HepG2 (cell line): ENCODE measurements at regions not wholly inside any gene's neighbourhood (a gene's known extent, or its start where the extent isn't known, plus 50 kb on each side); places are given as distances from the start of the nearest gene placed in this dataset.

Experiments
- ELF3 ChIP-seq: IDR thresholded peaks from 2 replicates; pipeline ENCODE4 v1.6.1; 2016; ENCODE audit warnings: missing genetic modification reagents, missing compliant biosample characterization
- FOXO1 ChIP-seq: sonication (generic); formaldehyde crosslinking; IDR thresholded peaks from 2 replicates; pipeline ENCODE4 v1.4.0; 2020; ENCODE audit warnings: missing genetic modification reagents
- MEIS2 ChIP-seq: sonication (generic); formaldehyde crosslinking; IDR thresholded peaks from 2 replicates; pipeline ENCODE4 v1.9.0; 2021; ENCODE audit warnings: mild to moderate bottlenecking, missing genetic modification reagents
- PAWR ChIP-seq: sonication (generic); formaldehyde crosslinking; IDR thresholded peaks from 2 replicates; pipeline ENCODE4 v1.4.0; 2020; ENCODE audit warnings: missing genetic modification reagents, mild to moderate bottlenecking, borderline replicate concordance
- SP5 ChIP-seq: IDR thresholded peaks from 2 replicates; pipeline ENCODE4 v1.6.1; 2016; ENCODE audit warnings: low read depth, borderline replicate concordance
- THYN1 ChIP-seq: sonication (generic); formaldehyde crosslinking; IDR thresholded peaks from 2 replicates; pipeline ENCODE4 v1.8.1; 2023; ENCODE audit warnings: low read depth, mild to moderate bottlenecking, moderate library complexity, missing genetic modification reagents, borderline replicate concordance
- ZNF121 ChIP-seq: sonication (generic); formaldehyde crosslinking; IDR thresholded peaks from 2 replicates; pipeline ENCODE4 v1.5.0; 2020; ENCODE audit warnings: mild to moderate bottlenecking, missing genetic modification reagents
- ZNF180 ChIP-seq: sonication (generic); formaldehyde crosslinking; IDR thresholded peaks from 2 replicates; pipeline ENCODE4 v1.4.0; 2020; ENCODE audit warnings: low read depth, missing genetic modification reagents, borderline replicate concordance
- ZNF205 ChIP-seq: IDR thresholded peaks from 2 replicates; pipeline ENCODE4 v1.6.1; 2018; ENCODE audit warnings: missing biosample characterization, missing genetic modification reagents
- ZNF24 ChIP-seq: fragments of 450-650 bp; IDR thresholded peaks from 2 replicates; pipeline ENCODE4 v1.6.1; 2017; ENCODE audit warnings: antibody characterized with exemption, mild to moderate bottlenecking
- ZNF484 ChIP-seq: sonication (generic); formaldehyde crosslinking; IDR thresholded peaks from 2 replicates; pipeline ENCODE4 v1.5.1; 2020; ENCODE audit warnings: mild to moderate bottlenecking, low read depth, missing genetic modification reagents, borderline replicate concordance
- ZNF747 ChIP-seq: sonication (generic); formaldehyde crosslinking; IDR thresholded peaks from 2 replicates; pipeline ENCODE4 v1.8.1; 2023; ENCODE audit warnings: missing genetic modification reagents, mild to moderate bottlenecking, borderline replicate concordance
- TF ChIP-seq, protein P1 (sequence below): sonication (generic); formaldehyde crosslinking; IDR thresholded peaks from 2 replicates; pipeline ENCODE4 v1.4.0; 2020; ENCODE audit warnings: mild to moderate bottlenecking, missing genetic modification reagents
- TF ChIP-seq, protein P2 (sequence below): sonication (generic); formaldehyde crosslinking; IDR thresholded peaks from 2 replicates; pipeline ENCODE4 v1.4.0; 2020; ENCODE audit warnings: missing genetic modification reagents
- TF ChIP-seq, protein P3 (sequence below): sonication (generic); formaldehyde crosslinking; IDR thresholded peaks from 2 replicates; pipeline ENCODE4 v1.4.0; 2020; ENCODE audit warnings: mild to moderate bottlenecking, missing genetic modification reagents
- TF ChIP-seq, protein P4 (sequence below): sonication (generic); formaldehyde crosslinking; IDR thresholded peaks from 2 replicates; pipeline ENCODE4 v1.8.1; 2023; ENCODE audit warnings: mild to moderate bottlenecking, moderate library complexity, missing genetic modification reagents
- TF ChIP-seq, protein P5 (sequence below): sonication (generic); formaldehyde crosslinking; IDR thresholded peaks from 2 replicates; pipeline ENCODE4 v1.5.0; 2020; ENCODE audit warnings: missing genetic modification reagents, mild to moderate bottlenecking, borderline replicate concordance

DNA sequence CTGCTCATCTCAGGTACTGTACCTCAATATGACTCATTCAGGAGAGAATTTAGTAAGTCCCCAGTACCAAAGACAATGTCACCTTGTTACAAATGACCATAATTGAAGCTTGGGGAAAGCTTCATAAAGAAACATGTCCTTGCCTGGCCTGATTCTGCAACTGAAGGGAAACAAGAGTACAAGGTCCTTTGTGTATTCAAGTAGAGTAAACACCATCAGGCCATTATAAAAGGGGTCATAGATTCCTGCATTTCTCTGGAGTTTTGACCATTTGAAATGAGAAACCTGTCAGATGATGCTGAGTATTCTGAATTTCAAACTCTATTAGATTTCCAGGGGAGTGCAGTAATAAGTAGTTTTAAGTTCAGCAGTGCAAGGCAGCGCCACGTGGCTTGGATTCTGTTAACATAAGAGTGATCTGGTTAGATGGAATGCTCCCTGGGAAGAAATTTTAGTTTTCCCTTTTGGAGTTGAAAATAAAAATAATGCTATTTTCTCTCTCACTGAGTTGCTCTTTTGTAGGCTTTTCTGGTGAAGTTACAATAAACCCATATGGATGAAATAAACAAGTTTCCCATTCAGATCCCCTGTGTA is 1054.3 kb downstream of the EPHA7 start (continued):
- peak; percentile 87 for TF ChIP-seq FOXO1 (CRISPR knock-in tag)
- TF ChIP-seq ZNF747 (CRISPR knock-in tag): no peak
- TF ChIP-seq ZNF121 (CRISPR knock-in tag): no peak
- TF ChIP-seq PAWR (CRISPR knock-in tag): no peak
- TF ChIP-seq, protein P1, sequence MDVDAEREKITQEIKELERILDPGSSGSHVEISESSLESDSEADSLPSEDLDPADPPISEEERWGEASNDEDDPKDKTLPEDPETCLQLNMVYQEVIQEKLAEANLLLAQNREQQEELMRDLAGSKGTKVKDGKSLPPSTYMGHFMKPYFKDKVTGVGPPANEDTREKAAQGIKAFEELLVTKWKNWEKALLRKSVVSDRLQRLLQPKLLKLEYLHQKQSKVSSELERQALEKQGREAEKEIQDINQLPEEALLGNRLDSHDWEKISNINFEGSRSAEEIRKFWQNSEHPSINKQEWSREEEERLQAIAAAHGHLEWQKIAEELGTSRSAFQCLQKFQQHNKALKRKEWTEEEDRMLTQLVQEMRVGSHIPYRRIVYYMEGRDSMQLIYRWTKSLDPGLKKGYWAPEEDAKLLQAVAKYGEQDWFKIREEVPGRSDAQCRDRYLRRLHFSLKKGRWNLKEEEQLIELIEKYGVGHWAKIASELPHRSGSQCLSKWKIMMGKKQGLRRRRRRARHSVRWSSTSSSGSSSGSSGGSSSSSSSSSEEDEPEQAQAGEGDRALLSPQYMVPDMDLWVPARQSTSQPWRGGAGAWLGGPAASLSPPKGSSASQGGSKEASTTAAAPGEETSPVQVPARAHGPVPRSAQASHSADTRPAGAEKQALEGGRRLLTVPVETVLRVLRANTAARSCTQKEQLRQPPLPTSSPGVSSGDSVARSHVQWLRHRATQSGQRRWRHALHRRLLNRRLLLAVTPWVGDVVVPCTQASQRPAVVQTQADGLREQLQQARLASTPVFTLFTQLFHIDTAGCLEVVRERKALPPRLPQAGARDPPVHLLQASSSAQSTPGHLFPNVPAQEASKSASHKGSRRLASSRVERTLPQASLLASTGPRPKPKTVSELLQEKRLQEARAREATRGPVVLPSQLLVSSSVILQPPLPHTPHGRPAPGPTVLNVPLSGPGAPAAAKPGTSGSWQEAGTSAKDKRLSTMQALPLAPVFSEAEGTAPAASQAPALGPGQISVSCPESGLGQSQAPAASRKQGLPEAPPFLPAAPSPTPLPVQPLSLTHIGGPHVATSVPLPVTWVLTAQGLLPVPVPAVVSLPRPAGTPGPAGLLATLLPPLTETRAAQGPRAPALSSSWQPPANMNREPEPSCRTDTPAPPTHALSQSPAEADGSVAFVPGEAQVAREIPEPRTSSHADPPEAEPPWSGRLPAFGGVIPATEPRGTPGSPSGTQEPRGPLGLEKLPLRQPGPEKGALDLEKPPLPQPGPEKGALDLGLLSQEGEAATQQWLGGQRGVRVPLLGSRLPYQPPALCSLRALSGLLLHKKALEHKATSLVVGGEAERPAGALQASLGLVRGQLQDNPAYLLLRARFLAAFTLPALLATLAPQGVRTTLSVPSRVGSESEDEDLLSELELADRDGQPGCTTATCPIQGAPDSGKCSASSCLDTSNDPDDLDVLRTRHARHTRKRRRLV: no peak
- TF ChIP-seq ELF3 (CRISPR knock-in tag): peak; percentile 80
- TF ChIP-seq, protein P2, sequence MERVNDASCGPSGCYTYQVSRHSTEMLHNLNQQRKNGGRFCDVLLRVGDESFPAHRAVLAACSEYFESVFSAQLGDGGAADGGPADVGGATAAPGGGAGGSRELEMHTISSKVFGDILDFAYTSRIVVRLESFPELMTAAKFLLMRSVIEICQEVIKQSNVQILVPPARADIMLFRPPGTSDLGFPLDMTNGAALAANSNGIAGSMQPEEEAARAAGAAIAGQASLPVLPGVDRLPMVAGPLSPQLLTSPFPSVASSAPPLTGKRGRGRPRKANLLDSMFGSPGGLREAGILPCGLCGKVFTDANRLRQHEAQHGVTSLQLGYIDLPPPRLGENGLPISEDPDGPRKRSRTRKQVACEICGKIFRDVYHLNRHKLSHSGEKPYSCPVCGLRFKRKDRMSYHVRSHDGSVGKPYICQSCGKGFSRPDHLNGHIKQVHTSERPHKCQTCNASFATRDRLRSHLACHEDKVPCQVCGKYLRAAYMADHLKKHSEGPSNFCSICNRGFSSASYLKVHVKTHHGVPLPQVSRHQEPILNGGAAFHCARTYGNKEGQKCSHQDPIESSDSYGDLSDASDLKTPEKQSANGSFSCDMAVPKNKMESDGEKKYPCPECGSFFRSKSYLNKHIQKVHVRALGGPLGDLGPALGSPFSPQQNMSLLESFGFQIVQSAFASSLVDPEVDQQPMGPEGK: no peak; the same call in 1 of the 2 replicates
- TF ChIP-seq ZNF205 (CRISPR knock-in tag): no peak
- TF ChIP-seq, protein P3, sequence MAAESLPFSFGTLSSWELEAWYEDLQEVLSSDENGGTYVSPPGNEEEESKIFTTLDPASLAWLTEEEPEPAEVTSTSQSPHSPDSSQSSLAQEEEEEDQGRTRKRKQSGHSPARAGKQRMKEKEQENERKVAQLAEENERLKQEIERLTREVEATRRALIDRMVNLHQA (CRISPR knock-in tag): no peak
- TF ChIP-seq MEIS2 (CRISPR knock-in tag): no peak
- TF ChIP-seq THYN1 (CRISPR knock-in tag): no peak
- TF ChIP-seq, protein P4, sequence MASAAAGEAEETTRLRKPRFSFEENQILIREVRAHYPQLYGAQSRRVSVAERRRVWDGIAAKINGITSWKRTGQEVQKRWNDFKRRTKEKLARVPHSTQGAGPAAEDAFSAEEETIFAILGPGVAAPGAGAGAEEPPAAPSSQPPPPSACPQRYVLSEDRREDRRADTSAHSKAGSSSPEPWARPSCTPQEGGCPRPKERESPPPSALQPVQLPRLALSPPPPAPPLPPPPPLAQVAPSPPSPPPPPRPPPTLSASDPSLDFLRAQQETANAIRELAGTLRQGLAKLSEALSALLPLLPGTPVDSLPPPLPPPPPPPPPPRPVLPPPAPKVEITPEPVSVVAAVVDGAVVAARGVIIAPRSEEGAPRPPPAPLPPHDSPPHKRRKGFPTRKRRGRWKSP (CRISPR knock-in tag): no peak
- no peak for TF ChIP-seq ZNF24
- no peak for TF ChIP-seq ZNF180
- TF ChIP-seq ZNF484: no peak
- TF ChIP-seq SP5: no peak
- TF ChIP-seq, protein P5, sequence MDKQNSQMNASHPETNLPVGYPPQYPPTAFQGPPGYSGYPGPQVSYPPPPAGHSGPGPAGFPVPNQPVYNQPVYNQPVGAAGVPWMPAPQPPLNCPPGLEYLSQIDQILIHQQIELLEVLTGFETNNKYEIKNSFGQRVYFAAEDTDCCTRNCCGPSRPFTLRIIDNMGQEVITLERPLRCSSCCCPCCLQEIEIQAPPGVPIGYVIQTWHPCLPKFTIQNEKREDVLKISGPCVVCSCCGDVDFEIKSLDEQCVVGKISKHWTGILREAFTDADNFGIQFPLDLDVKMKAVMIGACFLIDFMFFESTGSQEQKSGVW: no peak
